Stimulated activated CD4-positive, alpha-beta T cell treated with anti-CD3 and anti-CD28 coated beads, Interleukin-4, amount 100 ng/mL, for 4 hours (primary cell): ENCODE measurements at regions not wholly inside any gene's neighbourhood (a gene's known extent, or its start where the extent isn't known, plus 50 kb on each side); places are given as distances from the start of the nearest gene placed in this dataset.

Source experiments
- DNase-seq, 2 experiments: peaks; one replicate each; pipeline ENCODE4 v3.0.0-alpha.2; 2020

DNA sequence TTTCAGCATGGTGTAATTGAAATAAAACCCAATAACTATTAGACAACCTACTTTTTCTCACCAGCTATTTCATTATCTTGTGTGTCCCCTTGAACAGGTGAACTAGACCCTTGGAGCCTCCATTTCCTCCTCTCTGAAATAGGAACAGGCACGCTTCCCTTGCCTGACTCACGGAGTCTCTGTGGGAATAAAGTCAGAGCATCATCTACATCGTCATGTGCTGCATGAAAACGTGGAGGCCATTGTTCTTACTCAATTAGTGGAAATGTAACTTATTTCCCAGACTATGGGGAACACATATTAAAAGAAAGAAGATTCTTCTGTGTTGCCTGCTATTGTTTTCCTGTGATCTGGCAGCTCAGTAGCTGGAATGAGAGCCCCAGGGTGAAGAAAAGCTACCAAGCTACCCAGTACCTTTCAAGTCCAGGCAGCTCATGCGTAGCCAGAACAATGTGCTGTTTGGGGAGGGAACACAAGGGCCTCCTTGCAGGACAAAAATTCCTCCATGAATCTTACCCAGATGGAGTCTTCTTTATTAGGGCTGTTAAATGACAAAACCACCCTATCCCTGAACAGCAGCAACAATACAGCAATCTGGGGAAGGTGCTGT lies 59.8 kb downstream of the SOX11 start:
- DNase-seq: no peak

DNA sequence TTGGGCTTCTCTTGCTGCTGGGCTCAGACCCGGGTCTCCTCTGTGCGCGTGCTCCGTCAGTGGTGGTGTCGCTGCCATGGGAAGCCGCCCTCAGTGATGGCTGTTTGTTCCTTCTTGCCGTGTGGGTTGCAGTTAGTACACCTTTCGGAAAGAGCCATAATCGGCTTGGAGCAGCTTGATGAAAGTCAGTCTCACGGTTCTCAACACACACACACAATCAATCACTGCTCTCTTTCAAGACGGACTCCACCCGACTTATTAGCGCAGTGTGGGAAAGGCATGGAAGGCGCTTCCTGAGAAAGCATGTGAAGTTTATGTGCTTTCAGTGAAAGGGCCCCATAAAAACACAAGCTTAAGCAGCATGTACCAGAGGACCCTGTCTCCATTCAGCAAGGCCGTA lies 64.1 kb downstream of the SOX11 start:
- DNase-seq: no peak

- DNase-seq: no peak
Measured at GRCh38 chr2:5758346-5758745, 66.2 kb downstream of the SOX11 start.

- DNase-seq: no peak
Measured at GRCh38 chr2:5759949-5760348, 67.8 kb downstream of the SOX11 start.

DNA sequence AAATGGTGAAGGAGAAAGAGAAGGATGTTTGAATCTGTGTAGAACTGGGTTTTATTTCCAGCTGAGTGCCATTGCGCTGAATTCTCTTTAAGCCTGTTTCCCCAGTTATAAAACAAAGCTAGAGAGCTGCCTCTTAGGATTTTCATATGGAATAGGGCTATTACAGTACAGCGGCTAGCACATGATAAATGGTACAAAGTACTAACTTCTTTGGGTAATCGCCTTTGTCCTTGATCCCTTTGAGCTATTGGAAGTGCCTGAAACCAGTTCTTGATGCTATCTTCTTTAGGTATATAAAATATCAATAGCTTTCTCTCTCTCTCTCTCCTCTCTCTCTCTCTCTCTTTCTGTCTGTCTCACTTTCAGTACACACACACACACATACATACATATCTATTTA lies 71.3 kb downstream of the SOX11 start:
- no peak for DNase-seq

- DNase-seq: no peak
Measured at GRCh38 chr2:5764041-5764440, 71.9 kb downstream of the SOX11 start.

DNA sequence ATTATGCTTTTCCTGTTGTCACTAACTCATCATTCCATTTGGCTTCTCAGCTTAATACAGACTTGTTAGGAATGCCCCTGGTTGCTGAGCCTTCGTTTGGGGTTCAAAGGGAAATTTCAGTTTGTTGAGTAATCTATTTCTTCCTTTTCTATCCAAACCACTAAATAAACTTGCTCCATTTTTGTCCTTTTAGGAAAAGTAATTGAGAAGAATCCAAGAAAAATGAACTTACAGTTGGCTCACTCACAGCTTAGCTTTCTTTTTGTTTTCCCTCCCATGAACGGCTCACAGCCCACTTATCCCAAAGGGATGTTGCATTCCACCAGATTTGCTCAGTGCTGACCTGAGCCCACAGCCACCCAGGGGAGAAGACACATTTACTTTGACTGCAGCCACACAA lies 73.9 kb downstream of the SOX11 start:
- no peak for DNase-seq

DNA sequence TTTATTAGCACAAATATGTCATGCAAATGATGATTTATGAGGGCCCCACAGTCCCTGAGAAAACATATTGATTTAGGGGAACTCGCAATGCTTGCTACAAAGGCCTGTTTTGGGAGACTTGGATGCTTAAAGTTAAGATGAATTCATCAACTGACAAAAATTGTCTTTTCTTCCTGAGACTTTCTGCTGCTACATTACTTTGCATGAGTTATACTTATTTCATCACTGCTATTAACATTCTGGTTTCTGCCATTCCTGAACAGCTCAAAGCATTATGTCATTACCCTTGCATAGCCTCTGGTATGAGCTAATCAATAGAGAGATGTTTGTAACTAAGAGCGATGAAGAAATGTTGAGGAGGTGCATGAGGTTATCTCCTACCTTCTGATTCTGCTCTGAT lies 74.4 kb downstream of the SOX11 start:
- no peak for DNase-seq

DNA sequence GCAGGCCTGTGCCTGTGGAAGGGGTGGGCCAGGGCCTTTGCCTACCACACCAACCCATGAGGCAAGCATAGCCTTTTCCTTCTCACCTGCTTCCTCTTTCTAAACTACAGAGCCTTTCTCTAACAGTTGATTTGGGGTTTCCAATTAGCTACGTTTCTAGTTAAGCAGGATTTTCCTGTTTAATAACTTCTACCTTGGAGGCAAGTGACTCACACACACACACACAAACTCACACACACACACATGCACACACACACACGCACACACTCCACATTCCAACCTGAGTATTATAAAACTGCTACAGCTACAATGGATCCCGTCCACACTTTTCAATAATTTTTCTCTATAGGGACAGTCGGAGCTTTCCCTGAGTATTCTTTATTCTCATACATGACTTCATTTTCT lies 84.9 kb downstream of the SOX11 start:
- no peak for DNase-seq

DNA sequence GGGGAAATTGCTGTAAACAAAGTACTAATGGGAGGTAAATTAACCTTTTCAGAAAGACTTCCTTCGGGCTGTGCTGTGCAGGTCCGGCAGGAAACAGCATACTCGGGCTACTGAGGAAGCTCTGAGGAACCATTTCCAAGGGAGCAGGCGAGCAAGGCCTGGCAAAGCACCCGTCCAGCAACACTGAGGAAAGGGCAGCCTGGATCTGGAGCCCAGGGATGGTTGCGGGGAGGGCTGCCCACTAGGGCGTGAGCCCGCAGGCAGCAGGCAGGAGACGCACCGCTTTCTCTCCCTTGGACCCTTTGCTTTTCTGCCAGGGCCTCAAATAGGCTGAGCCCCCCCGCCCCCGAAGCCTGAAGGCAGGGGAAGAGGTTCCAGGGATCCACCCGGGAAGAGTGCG lies 89.5 kb downstream of the SOX11 start:
- DNase-seq: no peak

DNA sequence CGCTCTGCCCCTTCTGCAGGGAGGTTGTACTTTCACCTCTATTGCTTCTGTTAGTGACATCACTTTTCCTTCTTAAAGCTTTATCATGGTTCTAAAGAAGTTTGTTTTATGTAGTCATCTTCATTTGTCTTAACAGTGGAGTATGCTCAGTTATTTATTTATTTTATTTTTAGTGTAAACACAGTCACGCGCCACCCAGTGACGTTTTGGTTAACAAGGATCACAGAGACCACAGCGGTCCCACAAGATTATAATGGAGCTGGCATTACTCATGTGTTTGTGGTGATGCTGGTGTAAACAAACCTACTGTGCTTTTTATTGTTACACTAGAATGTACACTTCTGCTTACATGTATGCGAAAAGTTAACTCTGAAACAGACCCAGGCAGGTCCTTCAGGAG lies 89.9 kb downstream of the SOX11 start:
- DNase-seq: no peak

DNA sequence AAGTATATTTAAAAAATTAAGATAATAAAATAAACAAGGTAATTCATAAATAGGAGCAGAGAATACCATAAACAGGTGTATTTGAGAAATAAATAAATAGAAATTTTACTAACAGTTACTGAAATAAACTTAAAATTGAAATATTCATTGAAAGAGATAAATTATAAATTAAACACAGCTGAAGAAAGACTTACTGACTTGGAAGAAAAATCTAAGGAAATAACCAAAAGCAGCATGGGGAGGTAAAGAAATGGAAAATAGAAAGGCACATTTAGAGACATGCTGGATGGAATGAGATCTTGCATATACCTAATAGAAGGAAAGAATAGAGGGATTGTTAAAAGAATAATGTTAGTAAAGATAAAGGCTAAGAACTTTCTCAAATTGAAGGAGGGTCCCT lies 96.3 kb downstream of the SOX11 start:
- DNase-seq: no peak

- DNase-seq: no peak
Measured at GRCh38 chr2:5791371-5791770, 99.2 kb downstream of the SOX11 start.

DNA sequence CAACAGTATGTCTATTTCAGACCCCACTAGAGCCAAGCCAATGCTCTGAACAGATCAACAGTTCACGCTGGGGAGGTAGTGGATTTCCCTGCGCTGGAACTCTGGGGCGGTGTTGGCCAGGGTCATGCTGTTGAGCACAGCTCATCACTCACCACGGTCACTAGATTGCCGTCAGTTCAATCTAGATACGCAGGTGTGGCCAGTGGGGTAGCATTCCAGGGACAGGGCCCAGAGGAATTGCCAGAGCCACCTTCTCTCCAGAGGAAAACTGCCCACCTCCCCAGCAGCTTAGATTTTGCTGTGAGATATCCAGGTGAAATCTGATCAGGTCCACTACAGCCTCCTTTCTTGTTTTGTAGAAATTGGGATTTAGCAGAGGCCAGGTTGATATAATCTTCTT lies 101.8 kb downstream of the SOX11 start:
- no peak for DNase-seq

DNA sequence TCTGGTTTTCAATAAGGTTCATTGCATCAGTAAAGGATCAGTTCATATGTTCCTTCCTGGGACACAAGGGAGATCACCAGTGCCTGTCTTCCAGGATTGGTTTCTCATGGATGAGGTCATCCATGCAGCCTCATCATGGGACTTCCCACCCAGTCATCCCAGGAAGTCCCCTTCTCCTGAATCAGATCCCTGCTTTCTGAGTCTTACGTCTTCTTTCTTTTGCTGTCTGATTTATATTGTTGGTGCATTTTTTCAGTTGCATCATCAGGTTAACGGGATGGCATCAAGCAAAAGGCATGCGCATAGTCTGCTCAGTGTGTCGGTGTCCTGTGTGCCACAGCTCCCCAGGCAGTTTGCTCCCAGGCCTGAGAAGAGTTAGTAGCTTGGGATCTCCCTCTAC lies 105.9 kb downstream of the SOX11 start:
- DNase-seq: no peak

DNA sequence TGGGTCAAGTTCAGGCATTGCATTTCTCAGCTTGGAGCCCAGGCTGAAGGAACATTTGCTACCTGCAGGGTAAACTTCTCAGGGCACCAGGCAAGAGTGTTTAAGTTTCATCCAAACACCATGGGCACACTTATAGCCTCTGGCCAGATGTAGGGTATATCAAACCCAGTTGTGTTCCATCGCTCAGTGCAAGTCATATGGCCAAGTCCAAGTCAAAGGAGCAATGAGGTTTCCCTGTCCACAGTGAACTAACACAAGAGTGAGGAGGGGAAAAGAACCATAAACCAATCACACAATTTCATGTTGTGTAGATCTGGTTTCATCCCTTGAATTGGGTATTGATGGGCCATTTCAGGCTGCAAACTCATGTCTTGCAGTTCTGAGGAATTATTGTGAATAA lies 107.2 kb downstream of the SOX11 start:
- DNase-seq: no peak

DNA sequence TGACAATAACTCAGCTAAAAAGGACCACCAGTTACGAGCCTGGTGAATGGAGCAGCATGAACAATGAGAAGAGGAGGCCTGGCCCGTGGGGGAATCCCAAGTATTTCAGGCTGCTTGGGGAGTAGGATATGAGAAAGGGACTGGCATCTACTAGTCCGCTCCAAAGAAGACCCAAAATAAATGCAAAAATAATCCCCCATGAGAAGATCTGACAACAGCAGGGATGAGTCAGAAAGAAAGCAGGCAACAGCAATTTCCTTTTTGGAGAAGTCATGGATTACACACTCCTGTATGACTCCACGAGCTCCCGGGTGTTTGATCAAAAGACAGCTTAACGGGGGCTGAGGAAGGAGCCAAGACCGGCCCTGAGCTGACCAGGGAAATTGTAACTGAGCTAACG lies 111.4 kb downstream of the SOX11 start:
- no peak for DNase-seq

DNA sequence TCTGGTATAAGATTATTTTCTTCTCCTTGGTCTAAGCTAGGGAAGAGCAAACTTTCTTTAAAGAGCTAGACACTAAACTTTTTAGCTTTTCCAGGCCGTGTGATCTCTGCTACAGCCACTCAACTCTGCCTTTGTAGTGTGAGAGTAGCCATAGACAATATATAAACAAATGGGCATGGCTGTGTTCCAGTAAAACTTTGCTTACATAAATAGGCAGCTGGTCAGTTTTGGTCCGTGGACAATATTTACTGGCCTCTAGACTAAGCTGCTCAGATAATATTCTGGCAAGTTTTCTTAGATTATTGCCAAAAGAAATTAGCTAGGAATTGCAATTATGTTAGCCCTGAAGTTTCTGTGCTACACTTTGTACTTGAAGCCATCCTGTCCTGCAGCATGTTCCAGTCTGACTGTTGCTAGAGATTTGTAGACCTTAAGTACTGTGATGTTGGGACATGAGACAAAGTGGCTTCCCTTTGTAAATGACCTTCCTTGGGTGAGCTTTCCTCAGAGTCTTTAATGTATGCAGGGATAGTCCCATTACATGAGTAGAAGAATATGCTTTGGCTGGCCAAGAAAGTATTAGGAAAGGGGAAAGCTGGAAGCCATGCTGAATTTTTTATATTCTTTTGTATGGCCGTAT lies 126.9 kb downstream of the SOX11 start:
- no peak for DNase-seq

DNA sequence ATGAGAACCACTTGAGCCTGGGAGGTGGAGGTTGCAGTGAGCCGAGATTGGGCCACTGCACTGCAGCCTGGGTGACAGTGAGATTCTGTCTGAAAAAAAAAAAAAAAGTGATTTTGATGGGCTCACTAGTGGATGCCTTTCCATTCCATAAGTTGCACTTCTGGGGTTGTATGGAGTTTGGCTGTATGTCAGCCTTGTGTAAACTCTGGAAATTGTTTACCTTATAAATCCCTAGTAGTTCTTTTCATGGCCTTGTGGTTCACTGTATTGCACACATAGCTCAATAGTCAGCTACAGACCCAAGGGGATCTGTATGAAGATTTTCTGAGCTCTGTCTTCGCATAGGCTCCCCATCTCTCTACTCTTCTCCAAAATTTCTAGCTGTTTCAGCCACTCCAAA lies 131.9 kb downstream of the SOX11 start:
- no peak for DNase-seq

- DNase-seq: no peak
Measured at GRCh38 chr2:5825686-5826085, 133.5 kb downstream of the SOX11 start.

DNA sequence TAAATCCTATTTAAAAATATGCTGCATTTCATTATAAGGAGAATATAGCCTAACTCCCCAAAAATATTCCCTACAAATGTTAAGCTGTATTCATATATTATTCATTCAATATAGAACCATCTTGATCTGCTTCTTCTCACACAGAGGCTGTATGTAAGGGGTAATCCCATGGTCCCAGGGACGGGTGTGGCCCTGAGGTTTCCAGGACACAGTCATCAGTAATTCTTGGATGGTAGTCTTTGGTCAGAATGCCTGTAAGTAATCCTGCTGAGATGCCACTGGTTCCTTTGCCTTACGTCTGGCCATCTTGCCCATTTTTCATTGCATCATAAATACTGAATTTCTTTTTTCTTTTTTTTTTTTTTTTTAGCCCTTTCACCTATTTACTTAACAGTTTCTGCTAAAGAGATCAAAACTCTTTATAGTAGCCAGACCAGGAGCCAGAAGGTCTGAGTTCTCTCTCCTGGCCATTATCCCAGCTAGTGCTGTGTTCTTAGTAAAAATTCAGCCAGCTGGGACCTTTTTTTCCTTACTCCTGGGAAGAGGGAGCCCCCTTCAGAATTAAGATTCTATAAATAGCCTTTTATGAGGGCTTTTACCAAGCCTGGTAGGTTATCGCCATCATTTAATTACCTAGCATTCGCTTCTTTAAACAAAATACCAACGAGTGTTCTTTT lies 134.9 kb downstream of the SOX11 start:
- no peak for DNase-seq

- DNase-seq: no peak
Measured at GRCh38 chr2:5834501-5834900, 142.3 kb downstream of the SOX11 start.

- DNase-seq: no peak
Measured at GRCh38 chr2:5839550-5839949, 147.4 kb downstream of the SOX11 start.

- no peak for DNase-seq
Measured at GRCh38 chr2:5841126-5841525, 148.9 kb downstream of the SOX11 start.

- DNase-seq: no peak
Measured at GRCh38 chr2:5842326-5842725, 150.1 kb downstream of the SOX11 start.
